Kidney glomerular epithelial cell (primary cell): ENCODE measurements at regions not wholly inside any gene's neighbourhood (a gene's known extent, or its start where the extent isn't known, plus 50 kb on each side); places are given as distances from the start of the nearest gene placed in this dataset.
"Not testable (repeated sequence)": the region's sequence is repeated elsewhere in the genome, so short reads cannot be mapped to it uniquely, and the experiment has no call there.

ENCODE experiments used
- DNase-seq: peaks from one replicate; lab custom pipeline; 2025; lab: John Stamatoyannopoulos, UW

- no peak for DNase-seq
These were observed 382.1 kb upstream of the CDH18 start for GRCh38 chr5:20370061-20370460.

DNA sequence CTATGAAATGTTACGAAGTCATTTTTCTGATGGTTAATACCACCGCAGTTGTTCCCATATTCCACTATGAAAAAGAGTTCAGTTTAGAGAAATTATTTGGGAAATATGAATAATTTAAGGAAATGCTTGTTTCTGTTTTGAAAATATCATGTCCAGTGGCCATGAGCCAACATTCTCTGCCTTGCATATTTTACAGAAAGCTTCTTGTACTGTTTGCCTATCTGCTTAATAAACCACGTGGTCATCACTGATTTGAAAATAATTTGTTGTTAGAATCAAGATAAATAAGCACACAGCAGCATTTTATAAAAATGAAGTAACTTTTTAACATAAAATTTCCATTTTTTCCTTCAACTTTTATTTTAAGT lies 381.5 kb upstream of the CDH18 start:
- no peak for DNase-seq

DNA sequence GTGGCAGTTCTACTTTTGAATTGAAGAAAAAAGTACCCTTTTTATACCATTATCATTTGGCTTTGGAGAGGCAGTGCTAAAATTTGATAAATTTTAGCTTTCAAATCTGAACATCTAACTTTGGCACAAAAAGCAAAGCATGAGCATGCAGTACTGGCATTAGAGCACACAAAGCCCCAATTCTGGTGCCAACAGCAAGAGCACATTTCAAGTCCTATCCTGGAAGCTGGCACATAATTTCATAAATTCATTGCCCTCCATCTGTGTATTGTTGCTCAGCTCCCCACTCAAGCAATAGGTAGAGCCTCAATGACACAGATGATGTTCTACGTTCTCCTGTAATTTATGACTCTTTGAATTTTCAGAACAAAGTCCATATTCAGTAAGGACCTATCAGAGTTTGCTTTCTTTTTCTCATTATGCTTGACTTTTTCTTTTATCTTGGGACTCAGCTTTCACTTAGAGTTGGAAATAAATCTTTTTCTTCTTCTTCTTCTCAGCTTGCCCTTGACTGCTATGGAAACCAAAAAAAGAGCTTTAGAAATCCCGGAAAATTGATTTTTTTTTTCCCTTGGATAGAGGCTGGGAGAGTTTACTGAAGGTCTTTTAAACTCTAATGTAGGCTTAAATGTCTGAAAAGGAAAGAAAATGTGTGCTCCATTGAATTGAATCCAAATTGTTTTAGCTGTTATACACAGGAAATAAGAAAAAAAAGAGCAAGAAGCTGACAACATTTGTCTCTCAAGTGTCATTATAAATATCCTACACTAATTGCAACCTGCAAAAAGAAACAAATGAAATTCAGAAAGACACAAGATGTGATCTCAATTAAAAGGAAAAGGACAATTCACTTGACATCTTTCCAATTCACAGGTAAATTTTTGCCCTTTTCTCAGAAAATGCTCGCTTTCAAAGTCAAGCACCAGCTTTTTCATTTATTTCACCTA lies 380.8 kb upstream of the CDH18 start:
- no peak for DNase-seq

DNA sequence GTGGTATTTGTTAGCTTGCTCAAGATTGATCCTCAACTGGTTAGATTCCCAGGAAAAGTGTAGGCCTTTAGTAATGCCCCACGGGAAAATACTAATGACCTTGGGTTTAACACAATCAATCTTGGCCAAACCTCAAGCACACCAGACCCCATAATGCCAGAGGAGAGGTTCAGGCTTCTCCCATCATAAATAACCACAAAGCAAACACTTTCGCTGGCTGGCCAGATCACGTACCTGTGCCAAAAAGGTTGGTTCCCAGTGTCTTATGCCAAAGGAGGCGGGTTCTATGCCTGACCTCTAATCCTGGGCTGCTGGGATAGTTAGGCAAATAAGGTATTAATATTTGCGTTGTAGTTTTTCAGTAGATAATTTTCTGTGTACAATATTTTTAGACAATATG lies 379.2 kb upstream of the CDH18 start:
- DNase-seq, result no peak

DNA sequence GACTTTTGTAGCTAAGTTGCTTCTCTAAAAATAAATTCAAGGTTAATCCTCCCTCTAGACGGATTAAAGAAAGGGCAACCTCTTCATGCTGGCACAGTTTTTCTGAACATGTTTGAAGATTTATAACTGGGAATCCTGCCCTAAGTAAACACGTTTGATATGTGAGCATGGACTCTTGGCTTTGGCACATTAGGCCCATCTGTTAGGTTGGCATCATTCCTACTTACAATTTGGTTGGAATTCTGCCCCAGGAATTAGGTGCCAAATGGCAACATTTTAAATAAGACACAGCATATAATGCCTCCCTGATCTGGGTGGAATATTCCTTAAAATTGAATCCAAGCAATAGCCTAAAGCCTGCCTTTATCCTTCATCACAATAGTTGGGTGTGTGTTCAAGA lies 372.3 kb upstream of the CDH18 start:
- DNase-seq, result no peak

- DNase-seq, result no peak
These were observed 371.4 kb upstream of the CDH18 start for GRCh38 chr5:20359377-20359776.

GRCh38 chr5:20353499-20353898 lies 365.5 kb upstream of the CDH18 start:
- no peak for DNase-seq

- DNase-seq, result no peak
These were observed 363.8 kb upstream of the CDH18 start for GRCh38 chr5:20351849-20352248.

DNA sequence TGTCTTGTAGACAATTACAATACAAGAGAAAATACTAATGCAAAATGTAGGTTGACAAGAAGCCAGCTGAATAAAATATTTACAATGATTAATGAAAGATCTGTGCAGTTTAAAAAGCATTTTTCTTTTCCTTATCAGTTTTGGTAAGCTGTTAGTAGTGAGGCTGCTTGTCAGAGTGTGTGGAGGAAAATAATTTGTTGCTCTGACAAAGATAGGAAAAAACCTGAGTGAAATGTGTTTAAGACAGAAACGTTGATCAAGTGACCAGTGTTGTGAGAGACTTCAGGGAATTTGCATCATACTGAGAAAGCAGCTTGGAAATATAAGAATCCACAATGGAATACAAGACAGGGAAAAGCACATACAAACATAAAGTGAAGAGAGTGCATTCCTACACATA lies 360.3 kb upstream of the CDH18 start:
- no peak for DNase-seq

- DNase-seq, result no peak
These were observed 359.3 kb upstream of the CDH18 start for GRCh38 chr5:20347334-20347733.

GRCh38 chr5:20340126-20340525 lies 352.1 kb upstream of the CDH18 start:
- DNase-seq, result no peak

- DNase-seq, result no peak
These were observed 348.0 kb upstream of the CDH18 start for GRCh38 chr5:20335978-20336377.

DNA sequence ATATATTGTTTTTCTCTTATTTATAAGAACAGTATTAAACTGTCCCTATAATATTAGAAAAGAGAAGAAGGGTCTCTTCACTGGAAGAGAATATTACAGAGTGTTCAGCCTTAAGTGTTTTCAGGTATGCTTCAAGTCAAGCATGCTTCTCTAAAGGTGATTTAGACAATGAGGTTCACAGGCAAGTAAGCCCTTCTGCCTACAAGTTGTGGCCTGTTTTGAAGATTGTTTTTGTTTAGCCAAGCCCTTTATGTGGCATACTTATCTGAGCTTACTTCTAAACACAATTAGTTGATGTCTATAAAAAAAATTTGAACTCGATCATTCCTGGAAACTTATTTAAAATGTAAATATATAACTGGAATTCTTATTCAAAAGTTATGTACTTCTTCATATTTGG lies 343.8 kb upstream of the CDH18 start:
- no peak for DNase-seq

- DNase-seq, result no peak
These were observed 335.3 kb upstream of the CDH18 start for GRCh38 chr5:20323323-20323722.

DNA sequence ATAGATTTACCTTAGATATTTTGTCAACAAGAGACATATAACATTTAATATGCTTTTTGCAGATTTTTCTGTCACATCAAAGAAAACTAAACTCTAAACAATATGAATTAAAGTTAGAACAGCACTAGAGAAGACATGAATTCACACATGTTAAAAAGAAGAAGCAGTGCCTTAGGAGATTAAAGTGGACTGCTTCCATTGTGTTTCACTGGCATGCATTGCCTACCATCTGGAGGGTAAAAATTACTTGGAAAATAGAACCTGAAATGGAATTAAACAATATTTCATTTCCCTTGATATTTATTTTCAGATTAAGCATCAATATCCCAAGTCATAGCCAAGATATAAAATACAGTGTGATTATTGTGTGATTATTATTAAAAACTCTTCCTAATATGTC lies 319.4 kb upstream of the CDH18 start:
- no peak for DNase-seq

GRCh38 chr5:20305463-20305862 lies 317.5 kb upstream of the CDH18 start:
- DNase-seq, result no peak

GRCh38 chr5:20304570-20304969 lies 316.6 kb upstream of the CDH18 start:
- not testable (repeated sequence) for DNase-seq

DNA sequence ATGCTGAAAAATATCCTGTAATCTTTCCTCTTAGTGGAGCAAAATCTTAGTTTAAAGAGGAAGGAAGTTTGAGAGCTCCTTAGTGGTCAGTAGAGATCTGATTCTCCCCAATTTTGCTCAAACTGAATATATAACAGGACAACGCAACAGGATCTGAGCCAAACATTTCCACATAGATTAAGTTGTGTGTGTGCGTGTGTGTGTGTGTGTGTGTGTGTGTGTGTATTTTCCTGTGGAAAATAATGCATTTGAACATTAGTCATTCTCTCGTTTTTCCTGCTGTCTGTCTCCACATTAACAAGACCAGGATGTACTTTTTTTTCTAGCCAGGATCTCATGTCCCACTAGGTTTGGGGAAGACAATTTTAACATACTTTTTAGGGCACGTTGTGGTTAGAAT lies 312.1 kb upstream of the CDH18 start:
- no peak for DNase-seq

DNA sequence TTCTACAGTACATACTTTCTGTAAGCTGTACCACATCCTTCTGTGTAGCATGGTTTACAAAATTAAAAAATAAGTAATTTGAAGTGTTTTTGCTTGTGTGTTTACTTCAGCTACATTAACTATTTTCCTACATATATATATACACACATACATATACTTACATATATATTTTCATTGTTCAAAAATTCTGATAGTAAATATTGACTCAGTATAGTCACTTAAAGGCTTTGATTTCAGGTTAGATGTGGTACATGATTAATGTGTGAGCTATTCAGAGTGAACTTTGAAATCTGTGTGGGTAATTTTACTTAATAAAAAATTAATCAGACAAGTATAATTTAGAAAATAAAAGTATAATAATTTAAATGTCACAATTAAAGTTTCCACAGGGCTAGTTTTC lies 306.7 kb upstream of the CDH18 start:
- no peak for DNase-seq

- no peak for DNase-seq
These were observed 303.8 kb upstream of the CDH18 start for GRCh38 chr5:20291766-20292165.

DNA sequence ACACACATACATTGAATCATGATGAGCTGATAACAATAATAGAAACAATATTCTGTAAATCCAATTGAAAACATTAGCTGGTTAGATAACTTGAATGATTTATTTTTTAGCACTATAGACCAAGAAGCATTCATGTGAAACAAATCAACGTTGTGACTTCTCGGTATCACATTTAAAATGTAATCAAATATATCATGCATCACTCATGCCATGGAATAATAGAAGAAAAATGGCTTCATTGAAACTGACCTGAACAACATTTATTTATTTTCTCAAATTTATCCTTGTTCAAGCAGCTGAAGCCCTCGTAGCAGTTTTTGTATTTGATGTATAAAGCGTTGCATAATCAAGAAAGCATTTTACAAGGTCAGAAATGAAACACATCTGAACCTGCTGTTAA lies 299.6 kb upstream of the CDH18 start:
- no peak for DNase-seq

DNA sequence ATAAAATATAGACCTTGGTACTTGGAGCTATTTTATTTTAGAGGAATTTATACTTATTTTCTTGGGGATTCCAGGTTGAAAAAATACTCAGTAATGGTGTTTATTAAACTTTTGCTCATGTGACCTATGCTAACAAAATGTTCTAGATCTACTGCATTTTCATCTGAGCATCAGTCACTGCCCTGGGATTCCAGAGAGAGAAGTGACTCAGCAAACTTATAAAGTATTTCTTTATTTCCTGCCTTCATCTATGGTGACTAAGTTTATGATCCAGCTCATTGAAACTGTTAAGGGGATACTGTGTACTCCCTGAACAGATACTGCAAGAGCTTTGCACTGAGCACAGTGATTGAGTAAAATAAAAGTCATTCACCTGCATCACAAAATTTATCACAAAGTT lies 298.5 kb upstream of the CDH18 start:
- DNase-seq, result no peak

DNA sequence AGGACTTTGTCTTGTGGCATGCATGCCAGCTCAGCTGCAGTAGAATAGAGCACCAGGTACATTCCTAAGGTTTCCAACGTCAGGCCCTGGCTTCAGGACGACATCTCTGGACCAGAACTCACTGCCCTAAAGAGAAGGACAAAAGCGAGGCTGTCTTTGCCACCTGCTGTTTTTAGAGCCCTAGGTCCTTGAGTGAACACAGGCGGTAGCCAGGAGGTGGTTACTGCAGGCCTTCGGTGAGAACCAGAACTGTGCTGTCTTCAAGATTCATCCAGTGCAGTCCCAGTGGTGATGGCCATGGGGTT lies 288.9 kb upstream of the CDH18 start:
- DNase-seq, result no peak
